ENCODE measurements at regions not wholly inside any gene's neighbourhood (a gene's known extent, or its start where the extent isn't known, plus 50 kb on each side); places are given as distances from the start of the nearest gene placed in this dataset.

GRCh38 chr2:16270441-16270840 is 330.1 kb downstream of the MYCN start (continued):
- TF ChIP-seq JUND (IDR thresholded peaks at IDR 0.05; ENCODE audit: low read length) (no peak), GABPA (IDR thresholded peaks at IDR 0.05; ENCODE audit: borderline replicate concordance, insufficient read depth, low read length) (no peak), POU5F1 (IDR thresholded peaks at IDR 0.05; ENCODE audit: low read depth, low read length) (no peak)

Data from H1 (cell line).